ENCODE measurements at regions not wholly inside any gene's neighbourhood (a gene's known extent, or its start where the extent isn't known, plus 50 kb on each side); places are given as distances from the start of the nearest gene placed in this dataset.

- no peaks in the 10 kb centered on the region for H3K9me3 ChIP-seq (ENCODE audit: control insufficient read depth, low read length)
- no peaks in the 10 kb centered on the region for H3K4me1 ChIP-seq
- H3K4me2 ChIP-seq (ENCODE audit: low read length): no peak overlapping the region
- H3K36me3 ChIP-seq (ENCODE audit: control insufficient read depth, insufficient read depth, low read length): no peaks in the 10 kb centered on the region
- no peaks in the 10 kb centered on the region for H3K27me3 ChIP-seq (ENCODE audit: control insufficient read depth, insufficient read depth, low read length)
- no peak for TF ChIP-seq CTCF (IDR thresholded peaks at IDR 0.05)
- no peak overlapping the region for H3K9ac ChIP-seq
- no peak overlapping the region for H3K4me3 ChIP-seq (ENCODE audit: low read depth, low read length)
- no peaks in the 10 kb centered on the region for H3K79me2 ChIP-seq
- no peak overlapping the region for H3K27ac ChIP-seq
- no peak overlapping the region for H2AFZ ChIP-seq
These were observed 50.0 kb upstream of the ALDH1B1 start for GRCh38 chr9:38342532-38342931.

GRCh38 chr9:38342096-38342495 is 50.4 kb upstream of the ALDH1B1 start:
- Histone ChIP-seq H3K4me1 (no peaks in the 10 kb centered on the region), H3K27me3 (ENCODE audit: control insufficient read depth, insufficient read depth, low read length) (no peaks in the 10 kb centered on the region), H3K4me2 (ENCODE audit: low read length) (no peak overlapping the region), H3K9me3 (ENCODE audit: control insufficient read depth, low read length) (no peaks in the 10 kb centered on the region), H3K79me2 (no peaks in the 10 kb centered on the region), H3K4me3 (ENCODE audit: low read depth, low read length) (no peak overlapping the region), H3K9ac (no peak overlapping the region), H2AFZ (no peak overlapping the region), H3K27ac (no peak overlapping the region), H3K36me3 (ENCODE audit: control insufficient read depth, insufficient read depth, low read length) (no peaks in the 10 kb centered on the region)
- TF ChIP-seq CTCF (IDR thresholded peaks at IDR 0.05): no peak

GRCh38 chr9:38339496-38339895 is 53.0 kb upstream of the ALDH1B1 start:
- Histone ChIP-seq H3K4me1 (no peaks in the 10 kb centered on the region), H3K36me3 (ENCODE audit: control insufficient read depth, insufficient read depth, low read length) (no peaks in the 10 kb centered on the region), H3K9ac (no peak overlapping the region), H2AFZ (no peak overlapping the region), H3K9me3 (ENCODE audit: control insufficient read depth, low read length) (no peaks in the 10 kb centered on the region), H3K27me3 (ENCODE audit: control insufficient read depth, insufficient read depth, low read length) (no peaks in the 10 kb centered on the region), H3K4me3 (ENCODE audit: low read depth, low read length) (no peak overlapping the region), H3K79me2 (no peaks in the 10 kb centered on the region), H3K4me2 (ENCODE audit: low read length) (no peak overlapping the region), H3K27ac (no peak overlapping the region)
- TF ChIP-seq CTCF (IDR thresholded peaks at IDR 0.05): no peak

- no peaks in the 10 kb centered on the region for H3K36me3 ChIP-seq (ENCODE audit: control insufficient read depth, insufficient read depth, low read length)
- H3K4me1 ChIP-seq: no peaks in the 10 kb centered on the region
- H3K27me3 ChIP-seq (ENCODE audit: control insufficient read depth, insufficient read depth, low read length): no peaks in the 10 kb centered on the region
- no peak overlapping the region for H3K4me2 ChIP-seq (ENCODE audit: low read length)
- H2AFZ ChIP-seq: no peak overlapping the region
- TF ChIP-seq CTCF (IDR thresholded peaks at IDR 0.05): no peak
- no peak overlapping the region for H3K27ac ChIP-seq
- H3K9me3 ChIP-seq (ENCODE audit: control insufficient read depth, low read length): no peaks in the 10 kb centered on the region
- H3K79me2 ChIP-seq: no peaks in the 10 kb centered on the region
- no peak overlapping the region for H3K4me3 ChIP-seq (ENCODE audit: low read depth, low read length)
- no peak overlapping the region for H3K9ac ChIP-seq
These were observed 53.4 kb upstream of the ALDH1B1 start for GRCh38 chr9:38339087-38339486.

- no peaks in the 10 kb centered on the region for H3K9me3 ChIP-seq (ENCODE audit: control insufficient read depth, low read length)
- no peak overlapping the region for H3K4me3 ChIP-seq (ENCODE audit: low read depth, low read length)
- no peaks in the 10 kb centered on the region for H3K79me2 ChIP-seq
- no peaks in the 10 kb centered on the region for H3K36me3 ChIP-seq (ENCODE audit: control insufficient read depth, insufficient read depth, low read length)
- H3K4me2 ChIP-seq (ENCODE audit: low read length): no peak overlapping the region
- no peak overlapping the region for H3K9ac ChIP-seq
- no peak overlapping the region for H3K27ac ChIP-seq
- no peaks in the 10 kb centered on the region for H3K4me1 ChIP-seq
- no peak for TF ChIP-seq CTCF (IDR thresholded peaks at IDR 0.05)
- no peaks in the 10 kb centered on the region for H3K27me3 ChIP-seq (ENCODE audit: control insufficient read depth, insufficient read depth, low read length)
- H2AFZ ChIP-seq: no peak overlapping the region
These were observed 54.0 kb upstream of the ALDH1B1 start for GRCh38 chr9:38338342-38339018.
